ENCODE measurements at regions not wholly inside any gene's neighbourhood (a gene's known extent, or its start where the extent isn't known, plus 50 kb on each side); places are given as distances from the start of the nearest gene placed in this dataset.

DNA sequence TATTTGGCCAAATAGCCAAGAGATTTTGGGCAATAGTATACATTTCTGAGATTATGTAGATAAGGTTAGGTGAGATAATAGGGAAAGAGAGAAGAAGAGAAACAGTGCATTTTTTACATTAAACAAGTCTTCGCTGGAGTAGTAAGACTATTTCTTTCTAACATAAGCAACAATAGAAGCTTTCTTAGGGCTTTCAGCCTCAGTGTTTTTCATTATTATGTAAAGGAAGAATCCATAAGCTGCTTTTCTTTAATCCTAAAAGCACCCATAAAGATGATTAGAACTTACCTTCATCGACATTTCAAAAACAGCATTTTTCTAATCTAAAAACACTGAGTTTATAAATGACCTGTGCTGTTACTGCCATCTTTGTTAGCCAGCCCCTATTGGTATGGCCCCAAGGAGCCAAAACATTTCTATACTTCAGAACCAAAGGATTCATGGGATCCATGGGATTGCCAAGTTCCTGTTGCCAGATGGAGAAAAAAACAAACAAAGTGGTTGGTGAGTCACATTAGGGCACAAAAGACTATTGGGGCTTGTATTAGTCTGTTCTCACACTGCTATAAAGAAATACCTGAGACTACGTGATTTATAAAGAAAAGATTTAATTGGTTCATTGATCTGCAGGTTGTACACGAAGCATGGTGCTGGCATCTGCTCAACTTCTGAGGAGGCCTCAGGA is 88.2 kb downstream of the SCG2 start:
- H3K4me3 ChIP-seq (replicated peaks in 1 of 4; ENCODE audit: control extremely low read depth in 1 of 4, insufficient read depth in 1 of 4, low read depth in 3 of 4, low read length in 4 of 4) = no peak overlapping the region
- H2AFZ ChIP-seq (ENCODE audit: low read length) = no peak overlapping the region
- TF ChIP-seq EZH2 (IDR thresholded peaks at IDR 0.05; ENCODE audit: low read length, missing control alignments) = no peak
- TF ChIP-seq, protein P1, sequence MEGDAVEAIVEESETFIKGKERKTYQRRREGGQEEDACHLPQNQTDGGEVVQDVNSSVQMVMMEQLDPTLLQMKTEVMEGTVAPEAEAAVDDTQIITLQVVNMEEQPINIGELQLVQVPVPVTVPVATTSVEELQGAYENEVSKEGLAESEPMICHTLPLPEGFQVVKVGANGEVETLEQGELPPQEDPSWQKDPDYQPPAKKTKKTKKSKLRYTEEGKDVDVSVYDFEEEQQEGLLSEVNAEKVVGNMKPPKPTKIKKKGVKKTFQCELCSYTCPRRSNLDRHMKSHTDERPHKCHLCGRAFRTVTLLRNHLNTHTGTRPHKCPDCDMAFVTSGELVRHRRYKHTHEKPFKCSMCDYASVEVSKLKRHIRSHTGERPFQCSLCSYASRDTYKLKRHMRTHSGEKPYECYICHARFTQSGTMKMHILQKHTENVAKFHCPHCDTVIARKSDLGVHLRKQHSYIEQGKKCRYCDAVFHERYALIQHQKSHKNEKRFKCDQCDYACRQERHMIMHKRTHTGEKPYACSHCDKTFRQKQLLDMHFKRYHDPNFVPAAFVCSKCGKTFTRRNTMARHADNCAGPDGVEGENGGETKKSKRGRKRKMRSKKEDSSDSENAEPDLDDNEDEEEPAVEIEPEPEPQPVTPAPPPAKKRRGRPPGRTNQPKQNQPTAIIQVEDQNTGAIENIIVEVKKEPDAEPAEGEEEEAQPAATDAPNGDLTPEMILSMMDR (conservative IDR thresholded peaks at IDR 0.05 in 1 of 2, IDR thresholded peaks at IDR 0.05 in 1 of 2; ENCODE audit: low read depth in 1 of 2, low read length in 2 of 2) = no peak
- H3K4me1 ChIP-seq (ENCODE audit: control insufficient read depth, extremely low read depth, insufficient read depth, low read length) = no peaks in the 10 kb centered on the region
- H3K79me2 ChIP-seq (ENCODE audit: control insufficient read depth, insufficient read depth, low read length) = no peaks in the 10 kb centered on the region
- H3K27me3 ChIP-seq (ENCODE audit: control insufficient read depth, insufficient read depth, low read length) = no peaks in the 10 kb centered on the region
- DNase-seq (ENCODE audit: low read depth in 2 of 2) = peak; percentile 56 to 57
- H3K36me3 ChIP-seq (ENCODE audit: control insufficient read depth, insufficient read depth, low read length) = no peaks in the 10 kb centered on the region
- no peak overlapping the region for H3K4me2 ChIP-seq (ENCODE audit: extremely low read depth, insufficient read depth, low read length)
- H3K9ac ChIP-seq (ENCODE audit: insufficient read depth, low read length) = no peak overlapping the region
- no peak overlapping the region for H3K27ac ChIP-seq (ENCODE audit: insufficient read depth, low read length)
- H3K9me3 ChIP-seq (ENCODE audit: control insufficient read depth, insufficient read depth, low read depth, low read length) = no peaks in the 10 kb centered on the region
- H4K20me1 ChIP-seq (ENCODE audit: control insufficient read depth, extremely low read depth, insufficient read depth, low read length) = no peaks in the 10 kb centered on the region

DNA sequence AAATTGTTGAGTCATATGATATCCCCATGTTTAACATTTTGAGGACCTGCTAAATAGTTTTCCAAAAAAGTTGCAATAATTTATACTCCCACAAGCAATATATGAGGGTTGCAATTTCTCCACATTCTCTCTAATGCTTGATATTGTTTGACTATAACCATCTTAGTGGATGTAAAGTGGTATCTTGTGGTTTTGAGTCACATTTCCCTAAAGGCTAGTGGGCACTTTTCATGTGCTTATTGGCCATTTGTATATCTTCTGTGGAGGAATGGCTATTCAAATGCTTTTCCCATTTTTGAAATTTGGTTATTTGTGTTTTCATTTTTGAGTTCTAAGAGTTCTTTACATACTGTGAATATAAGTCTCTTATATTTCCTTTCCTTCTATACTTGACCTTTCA is 82.7 kb downstream of the SCG2 start:
- TF ChIP-seq EZH2 (IDR thresholded peaks at IDR 0.05; ENCODE audit: low read length, missing control alignments) = no peak
- TF ChIP-seq, protein P1 (conservative IDR thresholded peaks at IDR 0.05 in 1 of 2, IDR thresholded peaks at IDR 0.05 in 1 of 2; ENCODE audit: low read depth in 1 of 2, low read length in 2 of 2) = no peak
- no peak for DNase-seq (ENCODE audit: low read depth in 2 of 2)
- Histone ChIP-seq H3K4me2 (ENCODE audit: extremely low read depth, insufficient read depth, low read length) (no peak overlapping the region), H4K20me1 (ENCODE audit: control insufficient read depth, extremely low read depth, insufficient read depth, low read length) (no peaks in the 10 kb centered on the region), H3K9ac (ENCODE audit: insufficient read depth, low read length) (no peak overlapping the region), H3K27ac (ENCODE audit: insufficient read depth, low read length) (no peak overlapping the region), H3K79me2 (ENCODE audit: control insufficient read depth, insufficient read depth, low read length) (no peaks in the 10 kb centered on the region), H3K4me1 (ENCODE audit: control insufficient read depth, extremely low read depth, insufficient read depth, low read length) (no peaks in the 10 kb centered on the region), H3K27me3 (ENCODE audit: control insufficient read depth, insufficient read depth, low read length) (no peaks in the 10 kb centered on the region), H3K36me3 (ENCODE audit: control insufficient read depth, insufficient read depth, low read length) (no peaks in the 10 kb centered on the region), H3K9me3 (ENCODE audit: control insufficient read depth, insufficient read depth, low read depth, low read length) (no peaks in the 10 kb centered on the region), H3K4me3 (replicated peaks in 1 of 4; ENCODE audit: control extremely low read depth in 1 of 4, insufficient read depth in 1 of 4, low read depth in 3 of 4, low read length in 4 of 4) (no peak overlapping the region), H2AFZ (ENCODE audit: low read length) (no peak overlapping the region)

DNA sequence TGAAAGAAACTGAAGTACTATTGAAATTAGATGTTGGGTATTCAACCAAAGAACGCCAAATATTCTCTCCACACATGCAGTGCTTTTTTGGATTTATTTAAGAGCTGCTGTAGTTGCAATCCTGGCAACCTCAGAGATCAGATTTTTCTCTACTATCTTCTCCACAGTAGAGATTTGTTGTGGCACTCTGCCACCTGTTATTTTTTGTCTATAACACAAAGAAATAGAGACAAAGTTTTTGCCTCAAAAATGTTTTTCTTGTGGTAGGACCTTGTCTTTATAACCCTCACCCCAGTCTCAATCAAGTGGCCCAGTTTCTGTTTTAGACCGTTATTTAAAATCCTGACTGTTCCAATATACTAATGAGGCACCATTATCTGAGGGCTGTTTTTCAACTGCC is 79.4 kb downstream of the SCG2 start:
- Histone ChIP-seq H4K20me1 (ENCODE audit: control insufficient read depth, extremely low read depth, insufficient read depth, low read length) (no peaks in the 10 kb centered on the region), H3K79me2 (ENCODE audit: control insufficient read depth, insufficient read depth, low read length) (no peaks in the 10 kb centered on the region), H2AFZ (ENCODE audit: low read length) (no peak overlapping the region), H3K27ac (ENCODE audit: insufficient read depth, low read length) (no peak overlapping the region), H3K4me1 (ENCODE audit: control insufficient read depth, extremely low read depth, insufficient read depth, low read length) (no peaks in the 10 kb centered on the region), H3K9me3 (ENCODE audit: control insufficient read depth, insufficient read depth, low read depth, low read length) (no peaks in the 10 kb centered on the region), H3K9ac (ENCODE audit: insufficient read depth, low read length) (no peak overlapping the region), H3K4me2 (ENCODE audit: extremely low read depth, insufficient read depth, low read length) (no peak overlapping the region), H3K4me3 (replicated peaks in 1 of 4; ENCODE audit: control extremely low read depth in 1 of 4, insufficient read depth in 1 of 4, low read depth in 3 of 4, low read length in 4 of 4) (no peak overlapping the region), H3K36me3 (ENCODE audit: control insufficient read depth, insufficient read depth, low read length) (no peaks in the 10 kb centered on the region), H3K27me3 (ENCODE audit: control insufficient read depth, insufficient read depth, low read length) (no peaks in the 10 kb centered on the region)
- DNase-seq (ENCODE audit: low read depth in 2 of 2) = peak in 1 of 2 donors; percentile 21
- TF ChIP-seq, protein P1 (conservative IDR thresholded peaks at IDR 0.05 in 1 of 2, IDR thresholded peaks at IDR 0.05 in 1 of 2; ENCODE audit: low read depth in 1 of 2, low read length in 2 of 2) = no peak
- TF ChIP-seq EZH2 (IDR thresholded peaks at IDR 0.05; ENCODE audit: low read length, missing control alignments) = no peak

Measured in fibroblast of lung (primary cell).